HG02852 (cell line): ENCODE measurements at regions not wholly inside any gene's neighbourhood (a gene's known extent, or its start where the extent isn't known, plus 50 kb on each side); places are given as distances from the start of the nearest gene placed in this dataset.
A peak's percentile ranks its signal among the peaks of the same experiment; 100 is the strongest.
"Not testable (repeated sequence)": the region's sequence is repeated elsewhere in the genome, so short reads cannot be mapped to it uniquely, and the experiment has no call there.

Experiments
- ATAC-seq: cut with Tn5 transposase; IDR thresholded peaks from one replicate; pipeline ENCODE4 v1.9.1; 2021; ENCODE audit warnings: mild to moderate bottlenecking, moderate library complexity; ENCODE audit not compliant: unreplicated experiment

- no peak for ATAC-seq
These were observed 2707.5 kb downstream of the PCDH7 start for GRCh38 chr4:33427676-33428075.

- no peak for ATAC-seq
These were observed 2709.8 kb downstream of the PCDH7 start for GRCh38 chr4:33429971-33430370.

GRCh38 chr4:33437406-33437805 lies 2717.2 kb downstream of the PCDH7 start:
- no peak for ATAC-seq

GRCh38 chr4:33446953-33447352 lies 2726.8 kb downstream of the PCDH7 start:
- ATAC-seq = no peak

- no peak for ATAC-seq
These were observed 2728.8 kb downstream of the PCDH7 start for GRCh38 chr4:33448948-33449347.

- ATAC-seq = no peak
These were observed 2733.3 kb downstream of the PCDH7 start for GRCh38 chr4:33453436-33453835.

GRCh38 chr4:33453916-33454315 lies 2733.7 kb downstream of the PCDH7 start:
- ATAC-seq = no peak

- ATAC-seq = no peak
These were observed 2745.4 kb downstream of the PCDH7 start for GRCh38 chr4:33465565-33465964.

GRCh38 chr4:33467291-33467690 lies 2747.1 kb downstream of the PCDH7 start:
- ATAC-seq = no peak

- no peak for ATAC-seq
These were observed 2750.6 kb downstream of the PCDH7 start for GRCh38 chr4:33470805-33471204.

- ATAC-seq = no peak
These were observed 2757.5 kb downstream of the PCDH7 start for GRCh38 chr4:33477715-33478114.

- ATAC-seq = no peak
These were observed 2761.5 kb downstream of the ARAP2 start for GRCh38 chr4:33482773-33483172.

GRCh38 chr4:33485111-33485510 lies 2759.2 kb downstream of the ARAP2 start:
- ATAC-seq = no peak

- ATAC-seq = no peak
These were observed 2751.1 kb downstream of the ARAP2 start for GRCh38 chr4:33493231-33493630.

- ATAC-seq = no peak
These were observed 2750.2 kb downstream of the ARAP2 start for GRCh38 chr4:33494150-33494549.

- not testable (repeated sequence) for ATAC-seq
These were observed 2742.7 kb downstream of the ARAP2 start for GRCh38 chr4:33501587-33501986.

- peak; percentile 65 for ATAC-seq
These were observed 2731.9 kb downstream of the ARAP2 start for GRCh38 chr4:33512397-33512796.

GRCh38 chr4:33518856-33519255 lies 2725.5 kb downstream of the ARAP2 start:
- no peak for ATAC-seq

- no peak for ATAC-seq
These were observed 2711.5 kb downstream of the ARAP2 start for GRCh38 chr4:33532821-33533220.

GRCh38 chr4:33536898-33537297 lies 2707.4 kb downstream of the ARAP2 start:
- no peak for ATAC-seq

- ATAC-seq = no peak
These were observed 2706.8 kb downstream of the ARAP2 start for GRCh38 chr4:33537527-33537926.

- no peak for ATAC-seq
These were observed 2700.3 kb downstream of the ARAP2 start for GRCh38 chr4:33543941-33544450.

GRCh38 chr4:33551244-33551643 lies 2693.1 kb downstream of the ARAP2 start:
- ATAC-seq = no peak

- no peak for ATAC-seq
These were observed 2683.1 kb downstream of the ARAP2 start for GRCh38 chr4:33561259-33561658.
